LNCAP (cell line): ENCODE measurements at regions not wholly inside any gene's neighbourhood (a gene's known extent, or its start where the extent isn't known, plus 50 kb on each side); places are given as distances from the start of the nearest gene placed in this dataset.

Source experiments
- CTCF ChIP-seq: fragments of 450-650 bp; IDR thresholded peaks from 2 replicates; pipeline ENCODE4 v1.5.1; 2017; ENCODE audit warnings: mild to moderate bottlenecking

DNA sequence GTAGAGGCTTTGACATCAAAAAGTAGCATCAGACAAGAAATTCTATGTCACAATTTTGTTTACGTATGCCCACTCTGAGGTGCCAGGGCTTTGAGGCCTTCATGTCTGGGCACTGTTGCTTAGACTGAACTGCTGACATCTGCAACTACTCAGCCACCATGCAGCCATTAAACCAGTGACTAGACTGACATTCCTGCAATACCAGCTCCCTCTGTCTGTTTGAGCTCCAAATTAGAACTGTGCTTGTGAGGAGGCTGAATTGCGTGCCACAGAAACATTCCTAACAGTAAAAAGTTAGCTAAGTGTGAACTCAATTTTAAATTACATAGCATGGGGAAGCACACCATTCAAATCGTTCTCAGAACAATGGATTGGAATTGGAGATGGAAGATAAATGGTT is 163.2 kb downstream of the INSIG2 start:
- no peak for TF ChIP-seq CTCF

- no peak for TF ChIP-seq CTCF
Measured at GRCh38 chr2:118250463-118250862, 162.2 kb downstream of the INSIG2 start.

DNA sequence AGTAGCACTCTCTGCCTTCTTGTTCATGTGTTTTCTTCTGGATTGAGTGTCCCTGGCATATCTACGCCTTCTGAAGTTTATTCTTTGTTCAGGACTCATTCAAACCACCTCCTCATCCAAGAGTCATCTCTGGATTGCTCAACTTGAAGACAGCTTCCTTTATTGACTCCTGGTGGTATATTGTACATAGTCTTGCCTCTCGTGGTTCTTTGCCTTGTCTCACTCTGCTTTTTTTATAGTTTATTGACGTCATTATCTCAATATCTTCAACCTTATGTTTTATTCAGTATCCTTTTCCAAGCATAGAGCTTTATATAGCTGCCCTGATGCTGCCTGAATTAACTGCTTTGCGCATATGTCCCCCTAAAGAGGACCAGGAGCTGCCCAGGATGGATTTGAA is 161.7 kb downstream of the INSIG2 start:
- no peak for TF ChIP-seq CTCF

GRCh38 chr2:118249531-118249930 is 161.3 kb downstream of the INSIG2 start:
- no peak for TF ChIP-seq CTCF

- TF ChIP-seq CTCF: no peak
Measured at GRCh38 chr2:118246726-118247125, 158.5 kb downstream of the INSIG2 start.

DNA sequence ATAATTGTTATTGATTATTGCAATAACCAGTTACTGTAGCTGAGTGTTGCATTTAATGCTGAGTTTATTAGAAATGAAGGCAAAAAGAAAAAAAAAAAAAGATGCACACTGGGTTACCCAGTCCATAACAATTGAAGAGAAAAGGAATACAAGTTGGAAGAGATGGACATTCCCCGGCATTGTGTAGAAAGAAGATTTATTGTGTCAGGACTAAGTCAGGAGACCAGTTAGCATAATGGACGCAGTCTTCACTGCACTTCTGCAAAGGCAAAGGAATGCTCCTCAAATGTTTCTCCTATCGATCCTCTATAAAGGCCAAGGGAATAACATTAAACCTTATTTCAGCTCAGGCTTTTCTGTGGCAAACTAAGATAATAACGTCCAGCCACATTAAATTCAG is 157.8 kb downstream of the INSIG2 start:
- TF ChIP-seq CTCF: no peak

GRCh38 chr2:118244686-118245085 is 156.4 kb downstream of the INSIG2 start:
- TF ChIP-seq CTCF: no peak

DNA sequence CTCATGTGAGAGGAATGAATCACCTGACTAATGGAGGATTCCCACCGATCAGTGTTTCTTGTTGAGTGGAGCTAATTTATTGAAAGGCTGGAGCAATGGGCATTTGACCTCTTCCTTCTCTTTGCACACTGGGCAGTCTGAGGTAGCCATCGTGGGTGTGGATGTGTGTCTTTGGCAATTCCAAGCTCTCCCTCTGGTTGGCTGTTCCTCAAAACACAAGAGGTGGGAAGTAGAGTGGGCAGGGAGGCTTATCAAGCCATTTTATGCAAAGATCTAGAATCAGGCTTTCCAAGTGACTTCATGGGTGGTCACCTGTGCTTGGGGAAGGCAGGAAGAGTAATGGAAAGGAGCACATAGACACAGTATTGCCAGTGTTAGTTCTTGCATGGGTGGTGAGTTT is 154.8 kb downstream of the INSIG2 start:
- no peak for TF ChIP-seq CTCF
